Endothelial cell (in vitro differentiated cells): ENCODE measurements at regions not wholly inside any gene's neighbourhood (a gene's known extent, or its start where the extent isn't known, plus 50 kb on each side); places are given as distances from the start of the nearest gene placed in this dataset.

Source experiments
- DNase-seq: peaks from one replicate; pipeline ENCODE4 v3.0.0; 2021; ENCODE audit warnings: low spot score
- H3K27ac Mint-ChIP-seq: one replicate; pipeline ENCODE4 v1.8.0; 2021; ENCODE audit warnings: mixed read lengths, inconsistent platforms; ENCODE audit not compliant: unreplicated experiment
- H3K27me3 Mint-ChIP-seq: one replicate; pipeline ENCODE4 v1.8.0; 2021; ENCODE audit warnings: mild to moderate bottlenecking, moderate library complexity, mixed read lengths, inconsistent platforms; ENCODE audit not compliant: unreplicated experiment
- H3K36me3 Mint-ChIP-seq: one replicate; pipeline ENCODE4 v1.8.0; 2021; ENCODE audit warnings: mild to moderate bottlenecking, low read depth, mixed read lengths, inconsistent platforms; ENCODE audit not compliant: unreplicated experiment
- H3K4me1 Mint-ChIP-seq: one replicate; pipeline ENCODE4 v1.8.0; 2021; ENCODE audit warnings: mild to moderate bottlenecking, mixed read lengths, inconsistent platforms; ENCODE audit not compliant: unreplicated experiment
- H3K4me3 Mint-ChIP-seq: one replicate; pipeline ENCODE4 v1.8.0; 2021; ENCODE audit warnings: mild to moderate bottlenecking, mixed read lengths, inconsistent platforms; ENCODE audit not compliant: unreplicated experiment
- H3K9me3 Mint-ChIP-seq: one replicate; pipeline ENCODE4 v1.8.0; 2021; ENCODE audit warnings: mixed read lengths, inconsistent platforms; ENCODE audit not compliant: unreplicated experiment
- CTCF ChIP-seq: fragments of 200-600 bp; sonication (generic); IDR thresholded peaks from one replicate; pipeline ENCODE4 v1.5.0; 2021; ENCODE audit warnings: antibody characterized with exemption; ENCODE audit not compliant: unreplicated experiment

DNA sequence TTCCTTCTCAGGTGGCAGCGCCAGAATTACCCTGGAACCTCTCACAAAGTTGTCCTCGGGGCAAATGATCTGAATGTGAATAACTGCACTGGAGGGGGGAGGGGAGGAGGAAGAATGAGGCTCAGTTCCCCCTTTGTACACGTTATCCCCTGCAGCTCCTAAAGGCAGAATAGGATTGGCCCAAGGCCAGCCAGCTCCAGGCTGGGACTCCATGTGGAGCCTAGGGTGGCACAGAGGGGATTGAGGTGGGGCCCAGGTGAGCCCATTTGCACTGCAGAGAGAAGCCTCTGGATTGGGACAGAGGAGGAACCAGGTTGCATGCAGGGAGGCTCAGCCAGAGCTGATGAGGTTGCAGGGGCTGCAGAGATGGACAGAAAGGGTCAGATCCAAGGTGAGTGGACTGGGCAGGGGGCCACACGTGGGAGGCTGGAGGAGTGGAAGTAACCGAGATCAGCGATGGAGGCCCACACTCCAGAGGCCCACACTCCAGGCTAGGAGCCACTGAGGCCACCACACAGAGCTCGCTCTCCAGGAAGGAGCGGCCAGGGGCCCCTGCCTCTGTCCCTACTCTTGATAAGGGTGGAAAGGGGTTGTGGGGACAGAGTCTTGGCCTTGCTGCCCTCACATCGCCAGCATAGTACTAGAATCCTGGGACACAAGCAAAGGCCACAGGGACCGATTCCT lies 78.6 kb downstream of the RBFOX3 start:
- Mint-ChIP-seq H3K36me3 (no peaks in the 10 kb centered on the region), H3K4me1 (no peaks in the 10 kb centered on the region), H3K27me3 (peaks cover 5% of the 10 kb centered on the region), H3K9me3 (no peaks in the 10 kb centered on the region), H3K4me3 (no peak overlapping the region), H3K27ac (no peak overlapping the region)
- no peak for DNase-seq
- TF ChIP-seq CTCF, result no peak

- Mint-ChIP-seq H3K36me3 (no peaks in the 10 kb centered on the region), H3K4me1 (no peaks in the 10 kb centered on the region), H3K27me3 (peaks cover 3% of the 10 kb centered on the region), H3K4me3 (no peak overlapping the region), H3K9me3 (no peaks in the 10 kb centered on the region), H3K27ac (no peak overlapping the region)
- DNase-seq, result no peak
- no peak for TF ChIP-seq CTCF
Measured at GRCh38 chr17:79531191-79532095, 79.4 kb downstream of the RBFOX3 start.

- no peak overlapping the region for H3K27ac Mint-ChIP-seq
- no peak for DNase-seq
- H3K9me3 Mint-ChIP-seq, result no peaks in the 10 kb centered on the region
- no peak overlapping the region for H3K4me3 Mint-ChIP-seq
- no peak for TF ChIP-seq CTCF
- no peaks in the 10 kb centered on the region for H3K4me1 Mint-ChIP-seq
- H3K27me3 Mint-ChIP-seq, result peaks cover 4% of the 10 kb centered on the region
- peaks cover under 1% of the 10 kb centered on the region for H3K36me3 Mint-ChIP-seq
Measured at GRCh38 chr17:79530361-79531105, 80.3 kb downstream of the RBFOX3 start.

DNA sequence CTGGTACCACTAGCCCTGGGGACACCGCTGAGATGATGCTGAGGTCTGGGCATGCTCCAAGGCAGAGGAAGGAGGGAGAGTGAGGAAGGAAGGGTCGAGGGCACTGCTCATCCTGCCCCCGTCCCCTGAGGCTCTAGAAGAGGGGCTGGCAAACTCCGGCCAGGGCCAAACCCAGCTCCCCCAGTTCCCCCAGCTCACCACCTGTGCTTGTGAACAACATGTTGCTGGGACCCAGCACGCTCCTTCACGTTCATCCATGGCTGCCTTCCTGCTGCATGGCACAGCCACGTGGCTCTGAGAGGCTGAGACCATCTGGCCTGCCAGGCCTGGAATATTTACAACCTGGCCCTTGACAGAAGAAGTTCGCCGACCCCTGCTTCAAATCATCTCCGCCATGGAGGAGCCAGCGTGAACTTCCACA lies 81.2 kb downstream of the RBFOX3 start:
- TF ChIP-seq CTCF, result no peak
- peaks cover 6% of the 10 kb centered on the region for H3K27me3 Mint-ChIP-seq
- no peaks in the 10 kb centered on the region for H3K4me1 Mint-ChIP-seq
- DNase-seq, result no peak
- no peak overlapping the region for H3K4me3 Mint-ChIP-seq
- no peak overlapping the region for H3K27ac Mint-ChIP-seq
- peaks cover 2% of the 10 kb centered on the region for H3K36me3 Mint-ChIP-seq
- H3K9me3 Mint-ChIP-seq, result no peaks in the 10 kb centered on the region
